ENCODE measurements at regions not wholly inside any gene's neighbourhood (a gene's known extent, or its start where the extent isn't known, plus 50 kb on each side); places are given as distances from the start of the nearest gene placed in this dataset.

DNA sequence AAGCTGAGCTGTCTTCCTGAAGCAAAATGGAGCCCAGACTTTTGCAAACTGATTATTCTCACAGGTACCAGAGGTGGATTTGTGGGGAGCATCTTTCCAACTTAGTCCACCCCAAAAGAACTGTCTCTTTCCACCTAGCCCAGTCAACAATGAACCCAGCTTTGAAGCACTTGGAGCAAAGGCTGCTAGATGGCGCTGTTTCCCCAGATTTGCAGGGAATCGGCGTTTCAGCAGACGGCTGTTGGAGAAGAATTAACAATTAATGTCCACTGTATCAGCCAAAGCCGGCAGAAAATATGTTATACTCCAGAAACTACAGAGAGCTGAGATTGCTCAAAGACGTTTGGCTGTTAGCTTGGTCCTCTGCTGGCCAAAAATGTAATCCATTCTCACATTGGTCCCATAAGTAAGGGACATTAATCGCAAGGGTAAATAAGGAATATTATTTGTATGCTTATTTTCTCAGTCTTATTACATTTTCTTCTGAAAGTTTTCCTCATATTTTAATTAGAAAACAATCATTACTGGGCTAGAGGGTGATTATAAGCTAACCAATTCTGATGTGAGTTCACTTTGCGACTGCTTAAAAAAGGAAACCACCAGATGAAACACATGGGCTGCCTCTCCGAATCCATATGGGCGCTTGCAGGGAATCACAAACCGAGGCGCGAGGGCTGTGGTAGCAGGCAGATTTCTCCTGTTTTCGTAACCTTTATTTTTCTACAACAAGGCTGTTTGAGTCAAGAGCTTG lies 423.8 kb upstream of the MEX3C start (continued):
- TF ChIP-seq, protein P1, sequence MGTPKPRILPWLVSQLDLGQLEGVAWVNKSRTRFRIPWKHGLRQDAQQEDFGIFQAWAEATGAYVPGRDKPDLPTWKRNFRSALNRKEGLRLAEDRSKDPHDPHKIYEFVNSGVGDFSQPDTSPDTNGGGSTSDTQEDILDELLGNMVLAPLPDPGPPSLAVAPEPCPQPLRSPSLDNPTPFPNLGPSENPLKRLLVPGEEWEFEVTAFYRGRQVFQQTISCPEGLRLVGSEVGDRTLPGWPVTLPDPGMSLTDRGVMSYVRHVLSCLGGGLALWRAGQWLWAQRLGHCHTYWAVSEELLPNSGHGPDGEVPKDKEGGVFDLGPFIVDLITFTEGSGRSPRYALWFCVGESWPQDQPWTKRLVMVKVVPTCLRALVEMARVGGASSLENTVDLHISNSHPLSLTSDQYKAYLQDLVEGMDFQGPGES (IDR thresholded peaks at IDR 0.05; ENCODE audit: low read depth, low read length) = no peak
- no peak for TF ChIP-seq TCF12 (IDR thresholded peaks at IDR 0.05)
- TF ChIP-seq, protein P2, sequence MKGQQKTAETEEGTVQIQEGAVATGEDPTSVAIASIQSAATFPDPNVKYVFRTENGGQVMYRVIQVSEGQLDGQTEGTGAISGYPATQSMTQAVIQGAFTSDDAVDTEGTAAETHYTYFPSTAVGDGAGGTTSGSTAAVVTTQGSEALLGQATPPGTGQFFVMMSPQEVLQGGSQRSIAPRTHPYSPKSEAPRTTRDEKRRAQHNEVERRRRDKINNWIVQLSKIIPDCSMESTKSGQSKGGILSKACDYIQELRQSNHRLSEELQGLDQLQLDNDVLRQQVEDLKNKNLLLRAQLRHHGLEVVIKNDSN (IDR thresholded peaks at IDR 0.05; ENCODE audit: borderline replicate concordance, low read depth) = no peak
- no peak for TF ChIP-seq FOSL2 (IDR thresholded peaks at IDR 0.05; ENCODE audit: borderline replicate concordance, low read depth)
- TF ChIP-seq, protein P3, sequence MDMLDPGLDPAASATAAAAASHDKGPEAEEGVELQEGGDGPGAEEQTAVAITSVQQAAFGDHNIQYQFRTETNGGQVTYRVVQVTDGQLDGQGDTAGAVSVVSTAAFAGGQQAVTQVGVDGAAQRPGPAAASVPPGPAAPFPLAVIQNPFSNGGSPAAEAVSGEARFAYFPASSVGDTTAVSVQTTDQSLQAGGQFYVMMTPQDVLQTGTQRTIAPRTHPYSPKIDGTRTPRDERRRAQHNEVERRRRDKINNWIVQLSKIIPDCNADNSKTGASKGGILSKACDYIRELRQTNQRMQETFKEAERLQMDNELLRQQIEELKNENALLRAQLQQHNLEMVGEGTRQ (IDR thresholded peaks at IDR 0.05; ENCODE audit: borderline replicate concordance, low read depth, low read length) = no peak
- no peak for TF ChIP-seq EZH2phosphoT487 (IDR thresholded peaks at IDR 0.05; ENCODE audit: borderline replicate concordance, low read depth)

DNA sequence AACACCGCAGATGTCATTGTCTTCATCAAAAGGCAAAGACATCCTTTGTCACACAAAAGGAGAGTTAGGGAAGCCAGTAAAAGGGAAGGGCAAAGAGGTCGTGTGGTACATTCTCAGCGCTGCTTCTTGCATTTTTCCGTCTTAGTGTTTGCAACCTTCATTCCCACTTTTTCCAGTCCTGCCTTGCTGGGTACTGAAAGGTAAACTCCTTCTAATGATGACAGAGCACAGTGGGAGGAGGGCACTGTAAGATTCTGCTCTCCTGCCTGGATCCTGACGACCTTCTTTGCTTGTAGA lies 424.3 kb upstream of the MEX3C start:
- no peaks in the 10 kb centered on the region for H3K9me3 ChIP-seq
- H3K4me2 ChIP-seq = no peak overlapping the region
- no peaks in the 10 kb centered on the region for H3K79me2 ChIP-seq (ENCODE audit: insufficient read depth)
- H3K9me2 ChIP-seq = no peaks in the 10 kb centered on the region
- no peak overlapping the region for H3K4me3 ChIP-seq (ENCODE audit: low read depth in 2 of 2, low read length in 1 of 2)
- TF ChIP-seq RCOR1 (IDR thresholded peaks at IDR 0.05; ENCODE audit: low read length) (no peak), MEF2A (IDR thresholded peaks at IDR 0.05; ENCODE audit: borderline replicate concordance, low read depth) (no peak), FOXM1 (IDR thresholded peaks at IDR 0.05; ENCODE audit: low read depth) (no peak), EZH2phosphoT487 (IDR thresholded peaks at IDR 0.05; ENCODE audit: borderline replicate concordance, low read depth) (no peak), FOSL2 (IDR thresholded peaks at IDR 0.05; ENCODE audit: borderline replicate concordance, low read depth) (no peak), GABPA (IDR thresholded peaks at IDR 0.05; ENCODE audit: low read depth) (no peak), SMC3 (IDR thresholded peaks at IDR 0.05; ENCODE audit: low read depth, low read length) (no peak), SIN3A (IDR thresholded peaks at IDR 0.05; ENCODE audit: borderline replicate concordance, low read depth, low read length) (no peak)
- TF ChIP-seq, protein P3 (IDR thresholded peaks at IDR 0.05; ENCODE audit: borderline replicate concordance, low read depth, low read length) = no peak
- no peaks in the 10 kb centered on the region for H3K36me3 ChIP-seq (replicated peaks in 1 of 2; ENCODE audit: control insufficient read depth in 1 of 2, insufficient read depth in 2 of 2, low read length in 1 of 2)
- no peak overlapping the region for H3K9ac ChIP-seq
- ChIA-PET POLR2A (no interaction called here), CTCF (interaction anchor here (0.8 to 2.3 kb wide), 35 partner anchors 9 to 1282 kb away, joined by 3 to 38 read pairs (median 6); no protein-coding TSS in a partner anchor)
- no peaks in the 10 kb centered on the region for H3K27me3 ChIP-seq (ENCODE audit: insufficient read depth)
- no peaks in the 10 kb centered on the region for H4K20me1 ChIP-seq (ENCODE audit: insufficient read depth)
- H3F3A ChIP-seq (replicated peaks; ENCODE audit: insufficient read depth) = no peaks in the 10 kb centered on the region
- H3K27ac ChIP-seq (ENCODE audit: low read depth in 2 of 2, low read length in 1 of 2) = no peak overlapping the region
- H2AFZ ChIP-seq (ENCODE audit: low read depth) = no peak overlapping the region
- H3K4me1 ChIP-seq (ENCODE audit: control insufficient read depth in 1 of 2, insufficient read depth in 2 of 2, low read depth in 1 of 2, low read length in 1 of 2) = peaks cover 3 to 8% of the 10 kb centered on the region in 2 experiments; a peak in 2 of 4 replicates
- 60% methylated on average over 5 of the region's 5 CpGs for WGBS (ENCODE audit: low lambda C conversion rate)
- DNase-seq = no peak

Data from SK-N-SH (cell line).